H9 (cell line): ENCODE measurements at regions not wholly inside any gene's neighbourhood (a gene's known extent, or its start where the extent isn't known, plus 50 kb on each side); places are given as distances from the start of the nearest gene placed in this dataset.

Experiments used
- DNase-seq: peaks from one replicate; pipeline ENCODE4 v3.0.0-alpha.2; 2017
- H2AFZ ChIP-seq: one replicate; pipeline ENCODE4 v1.6.1; 2013; ENCODE audit warnings: mild to moderate bottlenecking, low read length, control low read depth, moderate library complexity
- H2AK5ac ChIP-seq: 2 replicates; pipeline ENCODE4 v1.6.1; 2013; ENCODE audit warnings: low read length, control low read depth, mixed read lengths; ENCODE audit not compliant: insufficient read length
- H2BK120ac ChIP-seq: one replicate; pipeline ENCODE4 v1.6.1; 2013; ENCODE audit warnings: low read depth, mild to moderate bottlenecking, low read length, control low read depth, inconsistent platforms; ENCODE audit not compliant: poor library complexity, severe bottlenecking
- H2BK12ac ChIP-seq: 2 replicates; pipeline ENCODE4 v1.6.1; 2013; ENCODE audit warnings: low read length, control low read depth, mixed read lengths, low read depth; ENCODE audit not compliant: insufficient read length
- H2BK15ac ChIP-seq: 2 replicates; pipeline ENCODE4 v1.6.1; 2013; ENCODE audit warnings: low read depth, low read length, control low read depth
- H2BK20ac ChIP-seq: one replicate; pipeline ENCODE4 v1.6.1; 2013; ENCODE audit warnings: low read depth, mild to moderate bottlenecking, low read length, control low read depth, inconsistent platforms; ENCODE audit not compliant: poor library complexity, severe bottlenecking
- H2BK5ac ChIP-seq: 2 replicates; pipeline ENCODE4 v1.6.1; 2013; ENCODE audit warnings: low read length, control low read depth, mixed read lengths; ENCODE audit not compliant: insufficient read length
- H3K14ac ChIP-seq: 2 replicates; pipeline ENCODE4 v1.6.1; 2013; ENCODE audit warnings: low read length, control low read depth; ENCODE audit not compliant: insufficient read depth
- H3K18ac ChIP-seq: 2 replicates; pipeline ENCODE4 v1.6.1; 2013; ENCODE audit warnings: low read depth, mild to moderate bottlenecking, mixed read lengths, low read length, control low read depth; ENCODE audit not compliant: insufficient read length
- H3K23ac ChIP-seq: 2 replicates; pipeline ENCODE4 v1.6.1; 2013; ENCODE audit warnings: low read length, control low read depth, mixed read lengths, low read depth; ENCODE audit not compliant: insufficient read length
- H3K23me2 ChIP-seq: 2 replicates; pipeline ENCODE4 v1.6.1; 2013; ENCODE audit warnings: low read depth, mild to moderate bottlenecking, mixed read lengths, low read length, control low read depth; ENCODE audit not compliant: insufficient read length, poor library complexity, severe bottlenecking
- H3K27ac ChIP-seq: 2 replicates; pipeline ENCODE4 v1.5.1; 2013; ENCODE audit warnings: low read length, control low read depth, mixed read lengths, low read depth; ENCODE audit not compliant: insufficient read length
- H3K27me3 ChIP-seq: 2 replicates; pipeline ENCODE4 v1.6.1; 2013; ENCODE audit warnings: low read length, control low read depth, inconsistent platforms; ENCODE audit not compliant: insufficient read depth
- H3K4ac ChIP-seq: 2 replicates; pipeline ENCODE4 v1.6.1; 2013; ENCODE audit warnings: low read depth, mild to moderate bottlenecking, control low read depth, inconsistent platforms, low read length, moderate library complexity
- H3K4me1 ChIP-seq: 2 replicates; pipeline ENCODE4 v1.6.1; 2013; ENCODE audit warnings: low read length, control low read depth, inconsistent platforms; ENCODE audit not compliant: insufficient read depth
- H3K4me2 ChIP-seq: 2 replicates; pipeline ENCODE4 v1.6.1; 2013; ENCODE audit warnings: low read length, control low read depth, mixed read lengths; ENCODE audit not compliant: insufficient read length, insufficient read depth
- H3K56ac ChIP-seq: 2 replicates; pipeline ENCODE4 v1.6.1; 2013; ENCODE audit warnings: low read depth, mild to moderate bottlenecking, mixed read lengths, low read length, control low read depth; ENCODE audit not compliant: insufficient read length
- H3K79me1 ChIP-seq: 2 replicates; pipeline ENCODE4 v1.6.1; 2013; ENCODE audit warnings: low read depth, mild to moderate bottlenecking, moderate library complexity, low read length, control low read depth, inconsistent platforms; ENCODE audit not compliant: insufficient read depth, poor library complexity, severe bottlenecking
- H3K79me2 ChIP-seq: 2 replicates; pipeline ENCODE4 v1.6.1; 2013; ENCODE audit warnings: low read length, control low read depth, inconsistent platforms; ENCODE audit not compliant: insufficient read depth
- H3K9ac ChIP-seq: 2 replicates; pipeline ENCODE4 v1.6.1; 2013; ENCODE audit warnings: low read length, control low read depth, mixed read lengths; ENCODE audit not compliant: insufficient read length; ENCODE audit errors: extremely low read depth
- H3K9me3 ChIP-seq: one replicate; pipeline ENCODE4 v1.6.1; 2013; ENCODE audit warnings: low read depth, low read length, inconsistent platforms; ENCODE audit not compliant: control insufficient read depth
- H3T11ph ChIP-seq: one replicate; pipeline ENCODE4 v1.6.1; 2013; ENCODE audit warnings: mild to moderate bottlenecking, low read length, control low read depth, inconsistent platforms
- H4K20me1 ChIP-seq: one replicate; pipeline ENCODE4 v1.6.1; 2013; ENCODE audit not compliant: control insufficient read depth, insufficient read length, insufficient read depth
- H4K5ac ChIP-seq: 2 replicates; pipeline ENCODE4 v1.6.1; 2013; ENCODE audit warnings: low read depth, mild to moderate bottlenecking, mixed read lengths, low read length, control low read depth; ENCODE audit not compliant: insufficient read length
- H4K8ac ChIP-seq: replicated peaks from 2 replicates; pipeline ENCODE4 v1.6.1; 2013; ENCODE audit warnings: low read length, control low read depth, mixed read lengths, low read depth; ENCODE audit not compliant: insufficient read length
- H4K91ac ChIP-seq: 2 replicates; pipeline ENCODE4 v1.6.1; 2013; ENCODE audit warnings: low read depth, mild to moderate bottlenecking, moderate library complexity, mixed read lengths, low read length, control low read depth; ENCODE audit not compliant: insufficient read length
- H3K27ac Mint-ChIP-seq, 3 experiments: 2 replicates in 2 of 3; 3 replicates in 1 of 3; pipeline ENCODE4 v1.8.0; 2020 to 2021; ENCODE audit warnings: mixed read lengths in 3 of 3, mild to moderate bottlenecking in 1 of 3, moderate library complexity in 1 of 3
- H3K27me3 Mint-ChIP-seq: 2 replicates; pipeline ENCODE4 v1.8.0; 2021; ENCODE audit warnings: low read depth, mild to moderate bottlenecking, moderate library complexity, mixed read lengths
- H3K36me3 Mint-ChIP-seq, 3 experiments: 2 replicates in 2 of 3; 3 replicates in 1 of 3; pipeline ENCODE4 v1.8.0; 2020 to 2021; ENCODE audit warnings: low read depth in 3 of 3, mixed read lengths in 3 of 3; ENCODE audit not compliant: insufficient read depth in 1 of 3
- H3K4me1 Mint-ChIP-seq, 2 experiments: 2 replicates each; pipeline ENCODE4 v1.8.0; 2020; ENCODE audit warnings: mixed read lengths in 2 of 2
- H3K4me3 Mint-ChIP-seq, 2 experiments: 2 replicates in 1 of 2; 3 replicates in 1 of 2; pipeline ENCODE4 v1.8.0; 2020 to 2021; ENCODE audit warnings: mild to moderate bottlenecking in 2 of 2, mixed read lengths in 2 of 2, moderate library complexity in 1 of 2
- H3K9me3 Mint-ChIP-seq, 2 experiments: 2 replicates in 1 of 2; 3 replicates in 1 of 2; pipeline ENCODE4 v1.8.0; 2020; ENCODE audit warnings: mild to moderate bottlenecking in 2 of 2, mixed read lengths in 2 of 2, moderate library complexity in 1 of 2
- WGBS: extraction: QIAGEN DNeasy Blood & Tissue Kit; methylation state at CpG from one replicate; pipeline ENCODE4 v1.1.7; 2013; ENCODE audit warnings: missing lambda C conversion rate, low lambda C conversion rate, mixed read lengths; ENCODE audit not compliant: insufficient read length; ENCODE audit errors: extremely low coverage; 5-methylcytosine and 5-hydroxymethylcytosine counted together
- TF ChIP-seq, protein P1 (sequence below): fragments of 200-600 bp; sonication (generic); conservative IDR thresholded peaks from 3 replicates; pipeline ENCODE4 v1.8.0; 2021; ENCODE audit warnings: antibody characterized with exemption, mild to moderate bottlenecking

DNA sequence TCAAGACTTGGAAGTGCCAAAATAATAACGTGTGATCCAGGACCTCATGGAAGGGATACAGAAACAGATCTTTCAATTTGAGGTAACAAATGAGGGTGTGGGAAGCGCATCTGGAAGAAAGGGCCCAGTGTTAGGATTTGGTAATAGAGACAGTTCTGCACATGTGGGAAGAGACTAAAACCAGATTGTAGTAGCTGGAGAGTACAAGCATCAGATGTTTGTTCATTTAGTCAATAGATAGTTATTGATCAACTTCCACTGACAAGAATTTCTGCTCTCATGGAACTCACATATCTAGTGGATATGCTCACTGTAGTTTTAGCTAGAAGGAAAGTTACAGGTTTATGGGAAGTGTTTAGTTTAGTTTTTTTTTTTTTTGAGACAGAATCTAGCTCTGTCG lies 153.6 kb downstream of the TLR5 start:
- Histone ChIP-seq H3K27me3 (no peaks in the 10 kb centered on the region), H4K5ac (no peak overlapping the region), H4K91ac (no peak overlapping the region), H3K4ac (no peak overlapping the region), H3K9me3 (no peaks in the 10 kb centered on the region), H3K27ac (no peak overlapping the region), H4K8ac (no peak overlapping the region), H3K79me2 (no peaks in the 10 kb centered on the region), H3K23ac (no peak overlapping the region), H2AK5ac (no peak overlapping the region), H2BK12ac (no peak overlapping the region), H2AFZ (no peak overlapping the region), H3K14ac (no peak overlapping the region), H3K56ac (no peak overlapping the region), H2BK20ac (no peak overlapping the region), H3K18ac (no peak overlapping the region), H3K4me2 (no peak overlapping the region), H2BK5ac (no peak overlapping the region), H4K20me1 (no peaks in the 10 kb centered on the region), H3K79me1 (no peaks in the 10 kb centered on the region), H3K23me2 (no peaks in the 10 kb centered on the region), H3K9ac (no peak overlapping the region), H2BK120ac (no peak overlapping the region), H3K4me1 (no peaks in the 10 kb centered on the region), H2BK15ac (no peak overlapping the region), H3T11ph (no peak overlapping the region)
- no peaks in the 10 kb centered on the region for H3K36me3 Mint-ChIP-seq
- DNase-seq: no peak
- no peaks in the 10 kb centered on the region for H3K9me3 Mint-ChIP-seq
- no peak overlapping the region for H3K4me3 Mint-ChIP-seq
- peaks cover 8% of the 10 kb centered on the region in 2 experiments for H3K4me1 Mint-ChIP-seq
- no peaks in the 10 kb centered on the region; the same call in none of the 2 replicates for H3K27me3 Mint-ChIP-seq
- no CpG with 5 or more reads among the region's 3 CpGs for WGBS
- TF ChIP-seq, protein P1, sequence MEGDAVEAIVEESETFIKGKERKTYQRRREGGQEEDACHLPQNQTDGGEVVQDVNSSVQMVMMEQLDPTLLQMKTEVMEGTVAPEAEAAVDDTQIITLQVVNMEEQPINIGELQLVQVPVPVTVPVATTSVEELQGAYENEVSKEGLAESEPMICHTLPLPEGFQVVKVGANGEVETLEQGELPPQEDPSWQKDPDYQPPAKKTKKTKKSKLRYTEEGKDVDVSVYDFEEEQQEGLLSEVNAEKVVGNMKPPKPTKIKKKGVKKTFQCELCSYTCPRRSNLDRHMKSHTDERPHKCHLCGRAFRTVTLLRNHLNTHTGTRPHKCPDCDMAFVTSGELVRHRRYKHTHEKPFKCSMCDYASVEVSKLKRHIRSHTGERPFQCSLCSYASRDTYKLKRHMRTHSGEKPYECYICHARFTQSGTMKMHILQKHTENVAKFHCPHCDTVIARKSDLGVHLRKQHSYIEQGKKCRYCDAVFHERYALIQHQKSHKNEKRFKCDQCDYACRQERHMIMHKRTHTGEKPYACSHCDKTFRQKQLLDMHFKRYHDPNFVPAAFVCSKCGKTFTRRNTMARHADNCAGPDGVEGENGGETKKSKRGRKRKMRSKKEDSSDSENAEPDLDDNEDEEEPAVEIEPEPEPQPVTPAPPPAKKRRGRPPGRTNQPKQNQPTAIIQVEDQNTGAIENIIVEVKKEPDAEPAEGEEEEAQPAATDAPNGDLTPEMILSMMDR: no peak
- no peak overlapping the region for H3K27ac Mint-ChIP-seq
